ENCODE measurements at regions not wholly inside any gene's neighbourhood (a gene's known extent, or its start where the extent isn't known, plus 50 kb on each side); places are given as distances from the start of the nearest gene placed in this dataset.

GRCh38 chr1:87796471-87796901 lies 467.8 kb downstream of the LMO4 start:
- no peaks in the 10 kb centered on the region for H3K27me3 Mint-ChIP-seq (ENCODE audit: low read depth)

GRCh38 chr1:87799451-87799850 lies 470.8 kb downstream of the LMO4 start:
- Mint-ChIP-seq H3K27ac (ENCODE audit: unreplicated experiment) (no peak overlapping the region), H3K4me3 (no peak overlapping the region), H3K36me3 (ENCODE audit: low read depth) (no peaks in the 10 kb centered on the region), H3K9me3 (no peaks in the 10 kb centered on the region), H3K4me1 (no peaks in the 10 kb centered on the region), H3K27me3 (ENCODE audit: low read depth) (no peaks in the 10 kb centered on the region)
- DNase-seq (ENCODE audit: low read depth, low spot score), result no peak
- no peak for TF ChIP-seq CTCF (conservative IDR thresholded peaks at IDR 0.05)

More at GRCh38 chr1:87796471-87796901, 467.8 kb downstream of the LMO4 start:
- no peaks in the 10 kb centered on the region for H3K9me3 Mint-ChIP-seq
- no peaks in the 10 kb centered on the region for H3K4me1 Mint-ChIP-seq
- DNase-seq (ENCODE audit: low read depth, low spot score), result no peak
- H3K36me3 Mint-ChIP-seq (ENCODE audit: low read depth), result no peaks in the 10 kb centered on the region
- H3K4me3 Mint-ChIP-seq, result no peak overlapping the region
- no peak overlapping the region for H3K27ac Mint-ChIP-seq (ENCODE audit: unreplicated experiment)
- TF ChIP-seq CTCF (conservative IDR thresholded peaks at IDR 0.05), result no peak

GRCh38 chr1:87800006-87800405 lies 471.3 kb downstream of the LMO4 start:
- Mint-ChIP-seq H3K4me3 (no peak overlapping the region), H3K27me3 (ENCODE audit: low read depth) (no peaks in the 10 kb centered on the region), H3K4me1 (no peaks in the 10 kb centered on the region), H3K36me3 (ENCODE audit: low read depth) (no peaks in the 10 kb centered on the region), H3K27ac (ENCODE audit: unreplicated experiment) (no peak overlapping the region), H3K9me3 (no peaks in the 10 kb centered on the region)
- no peak for DNase-seq (ENCODE audit: low read depth, low spot score)
- TF ChIP-seq CTCF (conservative IDR thresholded peaks at IDR 0.05), result no peak

- no peaks in the 10 kb centered on the region for H3K9me3 Mint-ChIP-seq
These were observed 474.7 kb downstream of the LMO4 start for GRCh38 chr1:87803375-87803774.

GRCh38 chr1:87804128-87804527 lies 475.4 kb downstream of the LMO4 start:
- no peaks in the 10 kb centered on the region for H3K9me3 Mint-ChIP-seq
- TF ChIP-seq CTCF (conservative IDR thresholded peaks at IDR 0.05), result no peak
- H3K4me3 Mint-ChIP-seq, result no peak overlapping the region
- H3K4me1 Mint-ChIP-seq, result peaks cover 3% of the 10 kb centered on the region
- H3K27ac Mint-ChIP-seq (ENCODE audit: unreplicated experiment), result no peak overlapping the region
- H3K36me3 Mint-ChIP-seq (ENCODE audit: low read depth), result no peaks in the 10 kb centered on the region
- no peaks in the 10 kb centered on the region for H3K27me3 Mint-ChIP-seq (ENCODE audit: low read depth)
- DNase-seq (ENCODE audit: low read depth, low spot score), result no peak

More at GRCh38 chr1:87803375-87803774, 474.7 kb downstream of the LMO4 start:
- no peak for DNase-seq (ENCODE audit: low read depth, low spot score)
- no peak for TF ChIP-seq CTCF (conservative IDR thresholded peaks at IDR 0.05)
- no peaks in the 10 kb centered on the region for H3K27me3 Mint-ChIP-seq (ENCODE audit: low read depth)
- H3K4me1 Mint-ChIP-seq, result peaks cover 3% of the 10 kb centered on the region
- no peak overlapping the region for H3K4me3 Mint-ChIP-seq
- no peaks in the 10 kb centered on the region for H3K36me3 Mint-ChIP-seq (ENCODE audit: low read depth)
- H3K27ac Mint-ChIP-seq (ENCODE audit: unreplicated experiment), result no peak overlapping the region
